ENCODE measurements at regions not wholly inside any gene's neighbourhood (a gene's known extent, or its start where the extent isn't known, plus 50 kb on each side); places are given as distances from the start of the nearest gene placed in this dataset.

GRCh38 chr5:17436350-17436749 is 61.7 kb upstream of the TAF11L2 start:
- H3K4me1 ChIP-seq, result no peaks in the 10 kb centered on the region
- Mint-ChIP-seq H3K4me3 (ENCODE audit: unreplicated experiment) (no peak overlapping the region), H3K27ac (ENCODE audit: unreplicated experiment) (no peak overlapping the region), H3K4me1 (ENCODE audit: low read depth, unreplicated experiment) (no peaks in the 10 kb centered on the region), H3K36me3 (ENCODE audit: insufficient read depth, unreplicated experiment) (no peaks in the 10 kb centered on the region), H3K27me3 (ENCODE audit: insufficient read depth, unreplicated experiment) (no peaks in the 10 kb centered on the region), H3K9me3 (ENCODE audit: unreplicated experiment) (no peaks in the 10 kb centered on the region)
- intact Hi-C loops (cut with micrococcal nuclease; ENCODE audit: unreplicated experiment), result loop anchor here (5.0 kb wide), 1 partner anchor 219 kb away; the partner anchor contains the start of gene BASP1
- H3K36me3 ChIP-seq (ENCODE audit: control insufficient read depth, insufficient read depth, low read length), result no peaks in the 10 kb centered on the region
- H3K27me3 ChIP-seq (replicated peaks; ENCODE audit: control insufficient read depth, insufficient read depth, low read length), result no peaks in the 10 kb centered on the region
- peaks cover 12% of the 10 kb centered on the region for H3K9me3 ChIP-seq
- no peak overlapping the region for H3K4me3 ChIP-seq (ENCODE audit: low read depth, low read length)
- ChIA-PET POLR2A (no interaction called here), CTCF (interaction anchor here (0.6 kb wide), 1 partner anchor 246 kb away, joined by 3 read pairs; no protein-coding TSS in a partner anchor)
- DNase-seq, result no peak
- TF ChIP-seq, protein P1, sequence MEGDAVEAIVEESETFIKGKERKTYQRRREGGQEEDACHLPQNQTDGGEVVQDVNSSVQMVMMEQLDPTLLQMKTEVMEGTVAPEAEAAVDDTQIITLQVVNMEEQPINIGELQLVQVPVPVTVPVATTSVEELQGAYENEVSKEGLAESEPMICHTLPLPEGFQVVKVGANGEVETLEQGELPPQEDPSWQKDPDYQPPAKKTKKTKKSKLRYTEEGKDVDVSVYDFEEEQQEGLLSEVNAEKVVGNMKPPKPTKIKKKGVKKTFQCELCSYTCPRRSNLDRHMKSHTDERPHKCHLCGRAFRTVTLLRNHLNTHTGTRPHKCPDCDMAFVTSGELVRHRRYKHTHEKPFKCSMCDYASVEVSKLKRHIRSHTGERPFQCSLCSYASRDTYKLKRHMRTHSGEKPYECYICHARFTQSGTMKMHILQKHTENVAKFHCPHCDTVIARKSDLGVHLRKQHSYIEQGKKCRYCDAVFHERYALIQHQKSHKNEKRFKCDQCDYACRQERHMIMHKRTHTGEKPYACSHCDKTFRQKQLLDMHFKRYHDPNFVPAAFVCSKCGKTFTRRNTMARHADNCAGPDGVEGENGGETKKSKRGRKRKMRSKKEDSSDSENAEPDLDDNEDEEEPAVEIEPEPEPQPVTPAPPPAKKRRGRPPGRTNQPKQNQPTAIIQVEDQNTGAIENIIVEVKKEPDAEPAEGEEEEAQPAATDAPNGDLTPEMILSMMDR (IDR thresholded peaks at IDR 0.05; ENCODE audit: insufficient read depth in 1 of 2, low read depth in 1 of 2, low read length in 1 of 2, severe bottlenecking in 1 of 2, unreplicated experiment in 1 of 2), result no peak
- BruUV-seq (replicated peaks), result no TSS peak

DNA sequence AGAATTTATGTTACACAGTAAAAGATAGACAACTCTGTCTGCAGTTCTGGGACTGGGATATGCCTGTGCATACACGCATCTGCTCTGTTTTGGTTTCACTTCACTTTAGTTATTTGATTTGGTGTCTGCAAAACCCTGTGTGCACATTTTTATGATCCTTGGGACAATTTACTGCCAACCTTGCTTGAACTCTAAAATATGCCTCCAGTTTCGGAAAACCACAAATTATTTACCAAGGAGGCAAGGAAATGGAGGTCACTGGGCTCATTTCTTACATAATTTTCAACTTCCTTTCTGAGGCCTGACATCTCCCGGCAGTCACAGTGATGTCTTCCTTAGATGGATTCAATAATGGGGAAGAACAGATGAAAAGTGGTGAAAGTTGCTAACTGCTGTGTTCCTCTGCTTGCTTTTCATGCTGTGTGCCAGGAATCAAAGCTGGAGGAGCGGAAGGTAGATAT is 61.2 kb upstream of the TAF11L2 start:
- intact Hi-C loops (cut with micrococcal nuclease; ENCODE audit: unreplicated experiment), result loop anchor here (5.0 kb wide), 1 partner anchor 219 kb away; the partner anchor contains the start of gene BASP1
- Histone ChIP-seq H3K9me3 (peaks cover 12% of the 10 kb centered on the region), H3K4me1 (no peaks in the 10 kb centered on the region), H3K27me3 (replicated peaks; ENCODE audit: control insufficient read depth, insufficient read depth, low read length) (no peaks in the 10 kb centered on the region), H3K36me3 (ENCODE audit: control insufficient read depth, insufficient read depth, low read length) (no peaks in the 10 kb centered on the region), H3K4me3 (ENCODE audit: low read depth, low read length) (no peak overlapping the region)
- Mint-ChIP-seq H3K27ac (ENCODE audit: unreplicated experiment) (no peak overlapping the region), H3K36me3 (ENCODE audit: insufficient read depth, unreplicated experiment) (no peaks in the 10 kb centered on the region), H3K4me1 (ENCODE audit: low read depth, unreplicated experiment) (no peaks in the 10 kb centered on the region), H3K27me3 (ENCODE audit: insufficient read depth, unreplicated experiment) (no peaks in the 10 kb centered on the region), H3K9me3 (ENCODE audit: unreplicated experiment) (no peaks in the 10 kb centered on the region), H3K4me3 (ENCODE audit: unreplicated experiment) (no peak overlapping the region)
- TF ChIP-seq, protein P1 (IDR thresholded peaks at IDR 0.05; ENCODE audit: insufficient read depth in 1 of 2, low read depth in 1 of 2, low read length in 1 of 2, severe bottlenecking in 1 of 2, unreplicated experiment in 1 of 2), result no peak
- DNase-seq, result no peak
- no TSS peak for BruUV-seq (replicated peaks)
- POLR2A ChIA-PET, result no interaction called here
- CTCF ChIA-PET, result interaction anchor here (0.6 kb wide), 1 partner anchor 247 kb away, joined by 3 read pairs; no protein-coding TSS in a partner anchor

GRCh38 chr5:17438027-17438426 is 60.0 kb upstream of the TAF11L2 start:
- ChIA-PET CTCF (interaction anchor here (1.3 kb wide), 1 partner anchor 222 kb away, joined by 6 read pairs; no protein-coding TSS in a partner anchor), POLR2A (no interaction called here)
- no TSS peak for BruUV-seq (replicated peaks)
- Mint-ChIP-seq H3K27me3 (ENCODE audit: insufficient read depth, unreplicated experiment) (no peaks in the 10 kb centered on the region), H3K36me3 (ENCODE audit: insufficient read depth, unreplicated experiment) (no peaks in the 10 kb centered on the region), H3K27ac (ENCODE audit: unreplicated experiment) (peak overlapping the region; percentile 13), H3K4me1 (ENCODE audit: low read depth, unreplicated experiment) (no peaks in the 10 kb centered on the region), H3K9me3 (ENCODE audit: unreplicated experiment) (no peaks in the 10 kb centered on the region), H3K4me3 (ENCODE audit: unreplicated experiment) (no peak overlapping the region)
- H3K9me3 ChIP-seq, result peaks cover 12% of the 10 kb centered on the region
- TF ChIP-seq, protein P1 (IDR thresholded peaks at IDR 0.05; ENCODE audit: insufficient read depth in 1 of 2, low read depth in 1 of 2, low read length in 1 of 2, severe bottlenecking in 1 of 2, unreplicated experiment in 1 of 2), result no peak
- intact Hi-C loops (cut with micrococcal nuclease; ENCODE audit: unreplicated experiment), result loop anchor here (5.0 kb wide), 1 partner anchor 221 kb away; the partner anchor contains the start of gene BASP1
- no peaks in the 10 kb centered on the region for H3K4me1 ChIP-seq
- H3K27me3 ChIP-seq (replicated peaks; ENCODE audit: control insufficient read depth, insufficient read depth, low read length), result no peaks in the 10 kb centered on the region
- DNase-seq, result peak in 1 of 2 experiments; percentile 4
- H3K4me3 ChIP-seq (ENCODE audit: low read depth, low read length), result no peak overlapping the region
- no peaks in the 10 kb centered on the region for H3K36me3 ChIP-seq (ENCODE audit: control insufficient read depth, insufficient read depth, low read length)
